Activated naive CD4-positive, alpha-beta T cell treated with anti-CD3 and anti-CD28 coated beads, Interleukin-2, amount 50 U/mL, for 24 hours (primary cell): ENCODE measurements at regions not wholly inside any gene's neighbourhood (a gene's known extent, or its start where the extent isn't known, plus 50 kb on each side); places are given as distances from the start of the nearest gene placed in this dataset.

Source experiments
- H3K27ac Mint-ChIP-seq: one replicate; pipeline ENCODE4 v1.8.0; 2021; ENCODE audit warnings: mild to moderate bottlenecking, mixed read lengths
- H3K27me3 Mint-ChIP-seq: one replicate; pipeline ENCODE4 v1.8.0; 2021; ENCODE audit warnings: mixed read lengths
- H3K36me3 Mint-ChIP-seq: one replicate; pipeline ENCODE4 v1.8.0; 2021; ENCODE audit warnings: mixed read lengths
- H3K4me1 Mint-ChIP-seq: one replicate; pipeline ENCODE4 v1.8.0; 2021; ENCODE audit warnings: mixed read lengths
- H3K4me3 Mint-ChIP-seq: one replicate; pipeline ENCODE4 v1.8.0; 2021; ENCODE audit warnings: mild to moderate bottlenecking, mixed read lengths
- H3K9me3 Mint-ChIP-seq: one replicate; pipeline ENCODE4 v1.8.0; 2021; ENCODE audit warnings: mixed read lengths

GRCh38 chr3:135871311-135871710, 94.2 kb upstream of the PPP2R3A start:
- Mint-ChIP-seq H3K9me3 (peaks cover 9% of the 10 kb centered on the region), H3K27me3 (peaks cover 8% of the 10 kb centered on the region), H3K36me3 (peaks cover 5% of the 10 kb centered on the region), H3K4me3 (no peak overlapping the region), H3K4me1 (no peaks in the 10 kb centered on the region), H3K27ac (no peak overlapping the region)

GRCh38 chr3:135874035-135874434, 91.5 kb upstream of the PPP2R3A start:
- Mint-ChIP-seq H3K36me3 (peaks cover 5% of the 10 kb centered on the region), H3K4me3 (no peak overlapping the region), H3K4me1 (no peaks in the 10 kb centered on the region), H3K27me3 (peaks cover 8% of the 10 kb centered on the region), H3K9me3 (peaks cover 9% of the 10 kb centered on the region), H3K27ac (no peak overlapping the region)

- peaks cover 7% of the 10 kb centered on the region for H3K9me3 Mint-ChIP-seq
- H3K27me3 Mint-ChIP-seq, result peaks cover 4% of the 10 kb centered on the region
- H3K36me3 Mint-ChIP-seq, result peaks cover 1% of the 10 kb centered on the region
- H3K4me3 Mint-ChIP-seq, result no peak overlapping the region
- no peaks in the 10 kb centered on the region for H3K4me1 Mint-ChIP-seq
- H3K27ac Mint-ChIP-seq, result no peak overlapping the region
Observed at GRCh38 chr3:135878501-135878900, 87.0 kb upstream of the PPP2R3A start.

GRCh38 chr3:135885885-135886284, 79.6 kb upstream of the PPP2R3A start:
- H3K27me3 Mint-ChIP-seq, result no peaks in the 10 kb centered on the region
- H3K36me3 Mint-ChIP-seq, result no peaks in the 10 kb centered on the region
- H3K4me1 Mint-ChIP-seq, result no peaks in the 10 kb centered on the region
- no peak overlapping the region for H3K4me3 Mint-ChIP-seq
- no peaks in the 10 kb centered on the region for H3K9me3 Mint-ChIP-seq
- H3K27ac Mint-ChIP-seq, result no peak overlapping the region

- no peaks in the 10 kb centered on the region for H3K4me1 Mint-ChIP-seq
Observed at GRCh38 chr3:135887220-135887619, 78.3 kb upstream of the PPP2R3A start.

GRCh38 chr3:135889443-135889842, 76.1 kb upstream of the PPP2R3A start:
- Mint-ChIP-seq H3K27me3 (no peaks in the 10 kb centered on the region), H3K36me3 (no peaks in the 10 kb centered on the region), H3K9me3 (no peaks in the 10 kb centered on the region), H3K4me1 (no peaks in the 10 kb centered on the region), H3K4me3 (no peak overlapping the region), H3K27ac (no peak overlapping the region)

More at GRCh38 chr3:135887220-135887619, 78.3 kb upstream of the PPP2R3A start:
- H3K27ac Mint-ChIP-seq, result no peak overlapping the region
- H3K4me3 Mint-ChIP-seq, result no peak overlapping the region
- H3K9me3 Mint-ChIP-seq, result no peaks in the 10 kb centered on the region
- H3K27me3 Mint-ChIP-seq, result no peaks in the 10 kb centered on the region
- no peaks in the 10 kb centered on the region for H3K36me3 Mint-ChIP-seq

GRCh38 chr3:135891121-135891520, 74.4 kb upstream of the PPP2R3A start:
- Mint-ChIP-seq H3K4me3 (no peak overlapping the region), H3K36me3 (no peaks in the 10 kb centered on the region), H3K4me1 (no peaks in the 10 kb centered on the region), H3K27me3 (no peaks in the 10 kb centered on the region), H3K9me3 (no peaks in the 10 kb centered on the region), H3K27ac (no peak overlapping the region)

GRCh38 chr3:135895106-135895733, 70.3 kb upstream of the PPP2R3A start:
- Mint-ChIP-seq H3K36me3 (no peaks in the 10 kb centered on the region), H3K27ac (no peak overlapping the region), H3K27me3 (no peaks in the 10 kb centered on the region), H3K4me3 (no peak overlapping the region), H3K4me1 (no peaks in the 10 kb centered on the region), H3K9me3 (no peaks in the 10 kb centered on the region)

GRCh38 chr3:135895734-135896121, 69.8 kb upstream of the PPP2R3A start:
- Mint-ChIP-seq H3K36me3 (no peaks in the 10 kb centered on the region), H3K9me3 (no peaks in the 10 kb centered on the region), H3K4me1 (no peaks in the 10 kb centered on the region), H3K4me3 (no peak overlapping the region), H3K27me3 (peaks cover 2% of the 10 kb centered on the region), H3K27ac (no peak overlapping the region)

- Mint-ChIP-seq H3K27me3 (peaks cover 2% of the 10 kb centered on the region), H3K9me3 (no peaks in the 10 kb centered on the region), H3K27ac (no peak overlapping the region)
Observed at GRCh38 chr3:135896613-135897012, 68.9 kb upstream of the PPP2R3A start.

GRCh38 chr3:135897715-135898114, 67.8 kb upstream of the PPP2R3A start:
- Mint-ChIP-seq H3K4me1 (no peaks in the 10 kb centered on the region), H3K27me3 (peaks cover 2% of the 10 kb centered on the region), H3K4me3 (no peak overlapping the region), H3K27ac (no peak overlapping the region), H3K36me3 (no peaks in the 10 kb centered on the region), H3K9me3 (no peaks in the 10 kb centered on the region)

More at GRCh38 chr3:135896613-135897012, 68.9 kb upstream of the PPP2R3A start:
- Mint-ChIP-seq H3K4me1 (no peaks in the 10 kb centered on the region), H3K36me3 (no peaks in the 10 kb centered on the region), H3K4me3 (no peak overlapping the region)

- no peaks in the 10 kb centered on the region for H3K9me3 Mint-ChIP-seq
- H3K36me3 Mint-ChIP-seq, result no peaks in the 10 kb centered on the region
- no peak overlapping the region for H3K27ac Mint-ChIP-seq
- H3K27me3 Mint-ChIP-seq, result peaks cover 5% of the 10 kb centered on the region
- no peak overlapping the region for H3K4me3 Mint-ChIP-seq
- no peaks in the 10 kb centered on the region for H3K4me1 Mint-ChIP-seq
Observed at GRCh38 chr3:135898774-135899173, 66.8 kb upstream of the PPP2R3A start.

GRCh38 chr3:135905058-135905724, 60.3 kb upstream of the PPP2R3A start:
- H3K27ac Mint-ChIP-seq, result no peak overlapping the region
- no peaks in the 10 kb centered on the region for H3K36me3 Mint-ChIP-seq
- no peaks in the 10 kb centered on the region for H3K9me3 Mint-ChIP-seq
- no peaks in the 10 kb centered on the region for H3K4me1 Mint-ChIP-seq
- H3K27me3 Mint-ChIP-seq, result peaks cover 8% of the 10 kb centered on the region
- no peak overlapping the region for H3K4me3 Mint-ChIP-seq

- Mint-ChIP-seq H3K36me3 (no peaks in the 10 kb centered on the region), H3K9me3 (no peaks in the 10 kb centered on the region), H3K27me3 (peaks cover 6% of the 10 kb centered on the region), H3K27ac (no peak overlapping the region), H3K4me1 (no peaks in the 10 kb centered on the region), H3K4me3 (no peak overlapping the region)
Observed at GRCh38 chr3:135907422-135908165, 57.9 kb upstream of the PPP2R3A start.

- H3K27me3 Mint-ChIP-seq, result peaks cover 6% of the 10 kb centered on the region
- no peaks in the 10 kb centered on the region for H3K4me1 Mint-ChIP-seq
- no peak overlapping the region for H3K4me3 Mint-ChIP-seq
- no peak overlapping the region for H3K27ac Mint-ChIP-seq
- H3K9me3 Mint-ChIP-seq, result no peaks in the 10 kb centered on the region
- H3K36me3 Mint-ChIP-seq, result no peaks in the 10 kb centered on the region
Observed at GRCh38 chr3:135908225-135908624, 57.3 kb upstream of the PPP2R3A start.

- peaks cover 3% of the 10 kb centered on the region for H3K27me3 Mint-ChIP-seq
Observed at GRCh38 chr3:135908737-135909136, 56.8 kb upstream of the PPP2R3A start.

More at GRCh38 chr3:135908737-135909136, 56.8 kb upstream of the PPP2R3A start:
- Mint-ChIP-seq H3K36me3 (no peaks in the 10 kb centered on the region), H3K4me1 (no peaks in the 10 kb centered on the region), H3K9me3 (no peaks in the 10 kb centered on the region), H3K27ac (no peak overlapping the region), H3K4me3 (no peak overlapping the region)
